22Rv1 (cell line): ENCODE measurements at regions not wholly inside any gene's neighbourhood (a gene's known extent, or its start where the extent isn't known, plus 50 kb on each side); places are given as distances from the start of the nearest gene placed in this dataset.
A peak's percentile ranks its signal among the peaks of the same experiment; 100 is the strongest.

Experiments used
- H3K27ac ChIP-seq: fragments of 450-650 bp; 2 replicates; pipeline ENCODE4 v1.5.1; 2017
- ZFX ChIP-seq: fragments of 450-650 bp; IDR thresholded peaks from 2 replicates; pipeline ENCODE4 v1.6.1; 2017; ENCODE audit warnings: antibody characterized with exemption, borderline replicate concordance
- TF ChIP-seq, protein P1 (sequence below): fragments of 450-650 bp; IDR thresholded peaks from 2 replicates; pipeline ENCODE4 v1.5.1; 2017; ENCODE audit warnings: mild to moderate bottlenecking

GRCh38 chr18:41758534-41758933 is 196.5 kb upstream of the PIK3C3 start:
- no peak overlapping the region for H3K27ac ChIP-seq
- TF ChIP-seq, protein P1, sequence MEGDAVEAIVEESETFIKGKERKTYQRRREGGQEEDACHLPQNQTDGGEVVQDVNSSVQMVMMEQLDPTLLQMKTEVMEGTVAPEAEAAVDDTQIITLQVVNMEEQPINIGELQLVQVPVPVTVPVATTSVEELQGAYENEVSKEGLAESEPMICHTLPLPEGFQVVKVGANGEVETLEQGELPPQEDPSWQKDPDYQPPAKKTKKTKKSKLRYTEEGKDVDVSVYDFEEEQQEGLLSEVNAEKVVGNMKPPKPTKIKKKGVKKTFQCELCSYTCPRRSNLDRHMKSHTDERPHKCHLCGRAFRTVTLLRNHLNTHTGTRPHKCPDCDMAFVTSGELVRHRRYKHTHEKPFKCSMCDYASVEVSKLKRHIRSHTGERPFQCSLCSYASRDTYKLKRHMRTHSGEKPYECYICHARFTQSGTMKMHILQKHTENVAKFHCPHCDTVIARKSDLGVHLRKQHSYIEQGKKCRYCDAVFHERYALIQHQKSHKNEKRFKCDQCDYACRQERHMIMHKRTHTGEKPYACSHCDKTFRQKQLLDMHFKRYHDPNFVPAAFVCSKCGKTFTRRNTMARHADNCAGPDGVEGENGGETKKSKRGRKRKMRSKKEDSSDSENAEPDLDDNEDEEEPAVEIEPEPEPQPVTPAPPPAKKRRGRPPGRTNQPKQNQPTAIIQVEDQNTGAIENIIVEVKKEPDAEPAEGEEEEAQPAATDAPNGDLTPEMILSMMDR: no peak
- no peak for TF ChIP-seq ZFX

DNA sequence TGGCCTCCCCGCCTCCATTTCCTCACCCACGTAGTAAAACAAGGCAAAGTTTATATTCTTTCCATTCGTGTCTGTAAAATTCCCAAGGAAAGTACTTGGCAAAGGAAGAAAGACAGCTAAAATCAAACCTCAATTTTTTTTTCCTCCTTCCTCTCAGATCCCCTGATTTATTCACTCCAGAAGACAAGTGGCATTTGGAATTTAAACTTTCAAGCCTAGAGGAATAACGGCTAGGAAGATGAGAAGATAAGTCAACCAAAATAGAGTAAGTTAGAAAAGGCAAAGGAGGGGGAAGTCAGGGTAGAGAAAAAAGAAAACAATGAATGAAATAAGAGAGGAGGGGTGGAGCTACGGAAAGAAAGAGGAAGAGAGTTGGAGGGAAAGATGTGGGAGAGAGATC is 198.9 kb upstream of the PIK3C3 start:
- TF ChIP-seq, protein P1: no peak
- TF ChIP-seq ZFX: no peak
- no peak overlapping the region for H3K27ac ChIP-seq

- TF ChIP-seq, protein P1: no peak
- TF ChIP-seq ZFX: no peak
- no peak overlapping the region for H3K27ac ChIP-seq
Observed at GRCh38 chr18:41754332-41754731, 200.7 kb upstream of the PIK3C3 start.

DNA sequence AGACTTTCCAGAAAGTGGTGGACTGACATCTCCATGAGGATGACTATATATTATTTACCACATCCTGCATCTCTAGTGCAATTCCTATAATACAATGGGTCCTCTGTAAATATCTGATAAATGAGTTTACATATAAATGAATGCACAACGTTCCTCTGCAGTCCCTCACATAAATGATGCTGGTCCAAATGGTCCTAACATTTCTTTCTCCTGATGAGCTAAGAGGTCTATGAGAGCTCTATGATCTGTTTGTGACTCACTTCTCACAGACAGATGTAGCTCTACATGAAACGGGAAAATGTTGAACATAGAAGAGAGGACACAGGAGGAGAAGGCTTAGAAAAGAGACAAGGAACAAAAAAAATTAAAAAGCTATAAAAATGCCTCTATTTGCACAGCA is 201.2 kb upstream of the PIK3C3 start:
- no peak for TF ChIP-seq ZFX
- TF ChIP-seq, protein P1: no peak
- H3K27ac ChIP-seq: no peak overlapping the region

DNA sequence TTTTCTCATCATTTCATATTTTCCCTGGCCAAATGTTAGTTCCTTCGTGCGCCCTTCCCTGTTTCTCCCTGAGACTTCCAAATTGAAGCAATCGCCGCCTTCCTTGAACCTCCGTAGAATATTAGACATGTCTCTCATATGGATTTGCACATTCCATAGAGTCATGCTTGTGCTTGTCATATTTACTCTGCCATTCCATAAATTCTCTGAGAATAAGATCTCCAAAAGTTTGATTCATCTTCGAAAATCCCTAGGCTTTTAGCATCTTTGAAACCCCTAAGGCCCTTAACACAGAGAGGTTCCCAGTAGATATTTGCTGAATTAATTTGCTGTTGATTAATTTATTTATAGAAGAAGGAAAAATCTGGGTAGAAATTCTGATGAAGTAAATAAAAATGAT is 202.2 kb upstream of the PIK3C3 start:
- no peak overlapping the region for H3K27ac ChIP-seq
- TF ChIP-seq, protein P1: no peak
- TF ChIP-seq ZFX: no peak

DNA sequence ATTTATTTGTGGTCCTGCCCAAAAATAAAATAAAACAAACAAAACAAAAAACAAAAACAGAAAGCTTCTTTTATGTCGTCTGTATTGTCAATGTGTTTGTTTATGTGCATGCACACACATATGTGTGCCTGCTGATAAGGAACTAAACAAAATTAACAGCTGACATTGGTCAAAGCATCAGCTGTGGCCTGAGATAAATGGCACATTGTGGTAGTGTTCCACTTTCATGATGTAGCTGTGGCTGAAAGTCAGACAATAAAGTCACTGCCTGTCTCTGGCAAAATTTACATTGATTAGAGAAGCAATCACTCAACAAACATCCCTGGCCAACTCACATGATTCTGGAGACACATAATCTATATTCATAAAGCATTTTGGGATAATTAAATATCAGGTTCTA is 203.4 kb upstream of the PIK3C3 start:
- TF ChIP-seq, protein P1: no peak
- TF ChIP-seq ZFX: no peak
- peak overlapping the region; percentile 36 for H3K27ac ChIP-seq

DNA sequence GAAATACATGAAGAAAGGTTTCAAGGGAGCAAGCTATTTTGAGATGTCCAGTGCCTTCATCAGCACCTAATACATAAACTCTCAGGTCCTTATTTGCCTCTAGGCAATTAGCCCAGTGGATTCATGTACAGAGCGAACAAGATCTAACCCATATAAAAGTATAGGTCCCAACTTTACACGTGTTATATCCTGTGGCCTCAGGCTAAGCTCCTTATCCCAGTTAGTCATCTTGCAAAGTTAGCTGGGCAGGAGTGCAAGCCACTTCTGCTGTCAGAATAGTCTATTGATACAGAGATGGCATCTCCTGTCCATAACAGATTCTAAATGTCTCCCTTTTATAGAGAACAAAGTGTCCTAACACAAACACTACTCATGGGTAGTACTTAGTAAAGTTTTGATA is 203.9 kb upstream of the PIK3C3 start:
- no peak for TF ChIP-seq ZFX
- TF ChIP-seq, protein P1: no peak
- peak overlapping the region; percentile 36 for H3K27ac ChIP-seq
